Kidney (tissue), 13 donors: ENCODE measurements at regions not wholly inside any gene's neighbourhood (a gene's known extent, or its start where the extent isn't known, plus 50 kb on each side); places are given as distances from the start of the nearest gene placed in this dataset.

ENCODE experiments used
- DNase-seq, 5 donors: peaks; one replicate each; pipeline ENCODE4 v3.0.0-alpha.2; 2013 to 2020
- FAIRE-seq: peaks from 2 replicates; lab custom pipeline; 2012; peaks lifted over from hg19 to GRCh38; lab: Jason Lieb, UNC
- H3K27ac ChIP-seq, 2 donors: one replicate each; pipeline ENCODE4 v1.7.0; 2013; ENCODE audit warnings: low read depth in 2 of 2, low read length in 2 of 2, inconsistent platforms in 1 of 2
- H3K27me3 ChIP-seq: one replicate; pipeline ENCODE4 v1.7.1; 2013; ENCODE audit warnings: low read length, inconsistent platforms; ENCODE audit not compliant: control insufficient read depth, insufficient read depth
- H3K36me3 ChIP-seq, 3 donors: one replicate each; pipeline versions ENCODE4 v1.7.0 to v1.7.1; 2013; ENCODE audit warnings: low read length in 3 of 3, control low read depth in 1 of 3, inconsistent platforms in 1 of 3; ENCODE audit not compliant: insufficient read depth in 3 of 3, control insufficient read depth in 2 of 3
- H3K4me1 ChIP-seq, 3 donors: one replicate each; pipeline versions ENCODE4 v1.7.0 to v1.7.1; 2013; ENCODE audit warnings: low read length in 3 of 3, inconsistent platforms in 1 of 3, low read depth in 1 of 3; ENCODE audit not compliant: control insufficient read depth in 2 of 3, insufficient read depth in 2 of 3
- H3K4me3 ChIP-seq, 3 donors: one replicate each; pipeline versions ENCODE4 v1.7.0 to v1.8.1; 2013; ENCODE audit warnings: low read length in 3 of 3, control low read depth in 1 of 3, inconsistent platforms in 1 of 3
- H3K9ac ChIP-seq, 3 donors: one replicate each; pipeline versions ENCODE4 v1.7.0 to v1.7.1; 2013; ENCODE audit warnings: low read length in 3 of 3, control low read depth in 1 of 3, inconsistent platforms in 1 of 3
- H3K9me3 ChIP-seq, 3 donors: one replicate each; pipeline versions ENCODE4 v1.7.0 to v1.7.1; 2013; ENCODE audit warnings: low read length in 3 of 3, control low read depth in 1 of 3, inconsistent platforms in 1 of 3; ENCODE audit not compliant: control insufficient read depth in 2 of 3, insufficient read depth in 1 of 3
- CTCF ChIP-seq: IDR thresholded peaks from 3 replicates; pipeline ENCODE4 v1.5.1; 2012; ENCODE audit warnings: mild to moderate bottlenecking, moderate library complexity, borderline replicate concordance; ENCODE audit not compliant: insufficient read depth; ENCODE audit errors: extremely low read depth
- intact Hi-C: fragments of 100-400 bp; cut with DNase I; formaldehyde crosslinking; loops from one replicate; pipeline ENCODE4 v1.11.1; 2022
- donor health status: control.
- donor health status: control.
- donor health status: control.
- donor health status: control.
- donor health status: control.
- donor health status: DM: yes; HTN: yes; CAD: no.
- donor health status: Normal renal cell carcinoma (clear cell type).

- H3K9me3 ChIP-seq = peaks cover 0 to 1% (median 0%) of the 10 kb centered on the region in 3 donors
- H3K27ac ChIP-seq = no peak overlapping the region
- H3K4me3 ChIP-seq = no peak overlapping the region
- TF ChIP-seq CTCF = no peak
- DNase-seq (no peak), FAIRE-seq (no peak)
- H3K36me3 ChIP-seq = no peaks in the 10 kb centered on the region
- intact Hi-C loops = no loop called here
- H3K9ac ChIP-seq = no peak overlapping the region
- no peaks in the 10 kb centered on the region for H3K27me3 ChIP-seq
- no peaks in the 10 kb centered on the region for H3K4me1 ChIP-seq
Observed at GRCh38 chr6:108766419-108766818, 81.8 kb upstream of the ARMC2 start.

- no peaks in the 10 kb centered on the region for H3K4me1 ChIP-seq
- no peak for DNase-seq
Observed at GRCh38 chr6:108766886-108767285, 81.3 kb upstream of the ARMC2 start.

GRCh38 chr6:108767418-108768165, 80.6 kb upstream of the ARMC2 start:
- FAIRE-seq = no peak

More at GRCh38 chr6:108766886-108767285, 81.3 kb upstream of the ARMC2 start:
- Histone ChIP-seq H3K27ac (no peak overlapping the region), H3K4me3 (no peak overlapping the region), H3K9me3 (peaks cover 0 to 1% (median 0%) of the 10 kb centered on the region in 3 donors), H3K36me3 (no peaks in the 10 kb centered on the region), H3K27me3 (no peaks in the 10 kb centered on the region), H3K9ac (no peak overlapping the region)
- FAIRE-seq = no peak
- intact Hi-C loops = no loop called here
- TF ChIP-seq CTCF = no peak

More at GRCh38 chr6:108767418-108768165, 80.6 kb upstream of the ARMC2 start:
- no peak overlapping the region for H3K9ac ChIP-seq
- no peak for DNase-seq
- no peaks in the 10 kb centered on the region for H3K27me3 ChIP-seq
- H3K4me1 ChIP-seq = no peaks in the 10 kb centered on the region
- no peak for TF ChIP-seq CTCF
- no peak overlapping the region for H3K27ac ChIP-seq
- intact Hi-C loops = no loop called here
- peaks cover 0 to 1% (median 0%) of the 10 kb centered on the region in 3 donors for H3K9me3 ChIP-seq
- H3K4me3 ChIP-seq = no peak overlapping the region
- no peaks in the 10 kb centered on the region for H3K36me3 ChIP-seq
